ENCODE measurements at regions not wholly inside any gene's neighbourhood (a gene's known extent, or its start where the extent isn't known, plus 50 kb on each side); places are given as distances from the start of the nearest gene placed in this dataset.

- TF ChIP-seq CTCF (conservative IDR thresholded peaks at IDR 0.05; ENCODE audit: low read depth, low read length) (no peak), EZH2 (IDR thresholded peaks at IDR 0.05; ENCODE audit: low read length, unreplicated experiment) (no peak)
Observed at GRCh38 chr10:131817866-131818509, 82.8 kb upstream of the PPP2R2D start.
